ENCODE measurements at regions not wholly inside any gene's neighbourhood (a gene's known extent, or its start where the extent isn't known, plus 50 kb on each side); places are given as distances from the start of the nearest gene placed in this dataset.
"Not testable (repeated sequence)": the region's sequence is repeated elsewhere in the genome, so short reads cannot be mapped to it uniquely, and the experiment has no call there.

GRCh38 chr11:106540001-106540400 lies 462.5 kb downstream of the AASDHPPT start:
- DNase-seq (ENCODE audit: low spot score) (no peak), ATAC-seq (ENCODE audit: insufficient number of reproducible peaks, low FRiP score, low read depth) (no peak)
- H3K4me1 ChIP-seq (ENCODE audit: control insufficient read depth in 1 of 2, low read depth in 2 of 2), result no peaks in the 10 kb centered on the region
- H3K4me3 ChIP-seq, result no peak overlapping the region
- H3K27ac ChIP-seq, result no peak overlapping the region
- H3K9me3 ChIP-seq, result no peaks in the 10 kb centered on the region
- H3K27me3 ChIP-seq (replicated peaks; ENCODE audit: insufficient read depth), result no peaks in the 10 kb centered on the region
- H3K36me3 ChIP-seq, result no peaks in the 10 kb centered on the region
- TF ChIP-seq, protein P1, sequence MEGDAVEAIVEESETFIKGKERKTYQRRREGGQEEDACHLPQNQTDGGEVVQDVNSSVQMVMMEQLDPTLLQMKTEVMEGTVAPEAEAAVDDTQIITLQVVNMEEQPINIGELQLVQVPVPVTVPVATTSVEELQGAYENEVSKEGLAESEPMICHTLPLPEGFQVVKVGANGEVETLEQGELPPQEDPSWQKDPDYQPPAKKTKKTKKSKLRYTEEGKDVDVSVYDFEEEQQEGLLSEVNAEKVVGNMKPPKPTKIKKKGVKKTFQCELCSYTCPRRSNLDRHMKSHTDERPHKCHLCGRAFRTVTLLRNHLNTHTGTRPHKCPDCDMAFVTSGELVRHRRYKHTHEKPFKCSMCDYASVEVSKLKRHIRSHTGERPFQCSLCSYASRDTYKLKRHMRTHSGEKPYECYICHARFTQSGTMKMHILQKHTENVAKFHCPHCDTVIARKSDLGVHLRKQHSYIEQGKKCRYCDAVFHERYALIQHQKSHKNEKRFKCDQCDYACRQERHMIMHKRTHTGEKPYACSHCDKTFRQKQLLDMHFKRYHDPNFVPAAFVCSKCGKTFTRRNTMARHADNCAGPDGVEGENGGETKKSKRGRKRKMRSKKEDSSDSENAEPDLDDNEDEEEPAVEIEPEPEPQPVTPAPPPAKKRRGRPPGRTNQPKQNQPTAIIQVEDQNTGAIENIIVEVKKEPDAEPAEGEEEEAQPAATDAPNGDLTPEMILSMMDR (IDR thresholded peaks at IDR 0.05), result no peak

GRCh38 chr11:106548406-106548805 lies 469.9 kb downstream of the GUCY1A2 start:
- no peaks in the 10 kb centered on the region for H3K9me3 ChIP-seq
- H3K27ac ChIP-seq, result no peak overlapping the region
- DNase-seq (ENCODE audit: low spot score) (no peak), ATAC-seq (ENCODE audit: insufficient number of reproducible peaks, low FRiP score, low read depth) (no peak)
- no peaks in the 10 kb centered on the region for H3K4me1 ChIP-seq (ENCODE audit: control insufficient read depth in 1 of 2, low read depth in 2 of 2)
- H3K36me3 ChIP-seq, result no peaks in the 10 kb centered on the region
- no peak overlapping the region for H3K4me3 ChIP-seq
- H3K27me3 ChIP-seq (replicated peaks; ENCODE audit: insufficient read depth), result no peaks in the 10 kb centered on the region
- TF ChIP-seq, protein P1 (IDR thresholded peaks at IDR 0.05), result no peak

DNA sequence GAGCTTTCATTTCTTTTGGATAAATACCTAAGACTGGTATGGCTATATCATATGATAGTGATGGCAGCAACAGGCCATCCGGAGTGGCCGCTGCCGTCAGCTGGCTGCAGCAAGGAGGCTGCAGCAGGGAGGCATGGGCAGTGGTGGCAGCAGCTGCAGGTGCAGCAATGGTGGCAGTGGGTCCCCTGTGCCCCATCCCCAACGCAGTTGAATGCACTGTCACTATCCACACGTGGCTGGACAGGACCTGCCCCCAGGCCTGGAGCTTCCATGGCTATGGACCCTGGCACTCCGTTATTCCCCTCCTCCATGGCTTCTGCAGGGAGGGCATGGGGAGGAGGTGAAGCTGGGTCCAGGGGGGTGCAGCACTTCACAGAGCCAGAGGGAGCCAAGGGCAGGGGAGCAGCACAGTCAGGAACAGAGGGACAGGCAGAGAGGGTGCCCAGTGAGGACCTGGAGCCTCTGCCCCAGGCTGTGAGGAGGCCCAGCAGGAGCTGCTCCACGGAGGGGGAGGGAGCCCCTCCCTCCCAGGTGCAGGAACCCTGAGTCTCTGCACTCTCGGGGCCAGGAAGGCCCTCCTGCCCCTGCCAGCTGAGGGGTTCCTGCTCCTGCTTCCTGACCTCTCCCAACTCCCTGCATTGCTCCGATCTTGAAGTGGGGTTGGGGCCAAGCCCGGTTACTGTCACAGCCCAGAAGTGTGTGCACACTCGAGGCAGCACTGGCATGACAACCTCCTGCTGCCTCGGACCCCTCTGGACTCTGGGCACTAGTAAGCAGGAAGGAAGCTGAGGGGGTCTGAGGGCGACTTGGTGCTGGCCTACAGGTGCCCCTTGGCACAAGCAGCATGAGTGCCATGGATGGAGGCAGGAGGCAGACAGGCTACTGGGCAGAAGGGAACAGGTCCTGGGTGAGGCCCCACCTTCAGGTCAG lies 466.3 kb downstream of the GUCY1A2 start:
- Histone ChIP-seq H3K36me3 (no peaks in the 10 kb centered on the region), H3K27ac (no peak overlapping the region), H3K27me3 (replicated peaks; ENCODE audit: insufficient read depth) (no peaks in the 10 kb centered on the region), H3K4me1 (ENCODE audit: control insufficient read depth in 1 of 2, low read depth in 2 of 2) (no peaks in the 10 kb centered on the region), H3K9me3 (no peaks in the 10 kb centered on the region), H3K4me3 (no peak overlapping the region)
- DNase-seq (ENCODE audit: low spot score) (no peak), ATAC-seq (ENCODE audit: insufficient number of reproducible peaks, low FRiP score, low read depth) (no peak)
- TF ChIP-seq, protein P1 (IDR thresholded peaks at IDR 0.05), result no peak

DNA sequence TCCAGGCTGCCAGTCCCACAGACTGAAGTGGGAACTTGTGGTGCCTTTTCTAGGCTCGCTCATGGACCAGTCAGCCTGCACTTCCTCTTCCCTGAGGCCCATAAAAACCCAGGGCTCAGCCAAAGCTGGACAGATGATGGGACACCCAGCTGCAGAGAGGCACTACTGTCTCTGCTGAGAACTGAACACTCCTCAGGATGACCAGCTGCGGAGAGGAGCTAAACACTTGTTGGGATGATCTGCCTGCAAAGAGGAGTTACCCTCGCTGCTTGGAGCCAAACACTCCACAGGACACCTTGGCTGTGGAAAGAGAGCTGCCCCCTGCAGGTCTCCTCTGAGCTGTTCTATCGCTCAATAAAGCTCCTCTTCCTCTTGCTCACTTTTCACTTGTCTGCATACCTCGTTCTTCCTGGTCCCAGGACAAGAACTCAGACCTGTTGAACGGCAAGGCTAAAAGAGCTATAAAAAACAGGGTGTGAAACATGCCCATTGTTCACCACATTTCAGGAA lies 465.5 kb downstream of the GUCY1A2 start:
- TF ChIP-seq, protein P1 (IDR thresholded peaks at IDR 0.05), result no peak
- no peak overlapping the region for H3K4me3 ChIP-seq
- no peak for DNase-seq (ENCODE audit: low spot score)

DNA sequence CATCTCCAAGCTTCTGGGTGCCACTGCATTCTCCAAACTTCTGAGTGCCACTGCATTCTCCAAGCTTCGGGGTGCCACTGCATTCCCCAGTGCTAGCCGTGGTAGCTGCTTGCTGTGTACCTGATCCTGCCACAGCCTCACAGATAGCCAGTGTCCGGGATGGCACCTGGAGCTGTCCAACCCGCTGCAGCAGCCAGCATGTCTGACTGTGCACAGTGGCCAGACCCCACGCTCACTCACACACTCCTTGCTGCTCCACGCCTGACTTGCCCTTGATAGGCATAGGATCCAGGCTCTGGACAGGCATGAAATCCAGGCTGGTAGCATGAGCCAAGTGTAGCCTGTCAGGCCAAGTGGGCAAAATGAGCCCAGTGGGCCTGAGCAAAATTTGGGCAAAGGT lies 465.0 kb downstream of the GUCY1A2 start:
- DNase-seq (ENCODE audit: low spot score) (no peak), ATAC-seq (ENCODE audit: insufficient number of reproducible peaks, low FRiP score, low read depth) (no peak)
- no peaks in the 10 kb centered on the region for H3K36me3 ChIP-seq
- H3K27me3 ChIP-seq (replicated peaks; ENCODE audit: insufficient read depth), result no peaks in the 10 kb centered on the region
- no peaks in the 10 kb centered on the region for H3K4me1 ChIP-seq (ENCODE audit: control insufficient read depth in 1 of 2, low read depth in 2 of 2)
- TF ChIP-seq, protein P1 (IDR thresholded peaks at IDR 0.05), result no peak
- no peak overlapping the region for H3K4me3 ChIP-seq
- no peaks in the 10 kb centered on the region for H3K9me3 ChIP-seq
- no peak overlapping the region for H3K27ac ChIP-seq

More for the DNA sequence above, 465.5 kb downstream of the GUCY1A2 start:
- H3K27ac ChIP-seq, result no peak overlapping the region
- H3K4me1 ChIP-seq (ENCODE audit: control insufficient read depth in 1 of 2, low read depth in 2 of 2), result no peaks in the 10 kb centered on the region
- ATAC-seq (ENCODE audit: insufficient number of reproducible peaks, low FRiP score, low read depth), result no peak
- H3K36me3 ChIP-seq, result no peaks in the 10 kb centered on the region
- H3K9me3 ChIP-seq, result no peaks in the 10 kb centered on the region
- no peaks in the 10 kb centered on the region for H3K27me3 ChIP-seq (replicated peaks; ENCODE audit: insufficient read depth)

DNA sequence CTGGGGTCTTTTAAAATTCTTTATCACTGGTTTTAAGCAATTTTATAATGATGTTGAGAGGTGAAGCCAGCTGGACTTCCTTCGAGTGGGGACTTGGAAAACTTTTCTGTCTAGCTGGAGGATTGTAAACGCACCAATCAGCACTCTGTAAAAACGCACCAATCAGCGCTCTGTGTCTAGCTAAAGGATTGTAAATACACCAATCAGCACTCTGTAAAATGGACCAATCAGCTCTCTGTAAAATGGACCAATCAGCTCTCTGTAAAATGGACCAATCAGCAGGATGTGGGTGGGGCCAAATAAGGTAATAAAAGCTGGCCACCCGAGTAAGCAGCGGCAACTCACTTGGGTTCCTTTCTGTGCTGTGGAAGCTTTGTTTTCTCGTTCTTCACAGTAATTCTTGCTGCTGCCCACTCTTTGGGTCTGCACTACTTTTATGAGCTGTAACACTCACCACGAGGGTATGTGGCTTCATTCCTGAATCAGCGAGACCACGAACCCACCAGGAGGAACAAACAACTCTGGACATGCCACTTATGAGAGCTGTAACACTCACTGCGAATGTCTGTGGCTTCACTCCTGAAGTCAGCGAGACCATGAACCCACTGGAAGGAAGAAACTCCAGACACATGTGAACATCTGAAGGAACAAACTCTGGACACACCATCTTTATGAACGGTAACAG lies 462.6 kb downstream of the GUCY1A2 start:
- not testable (repeated sequence) for H3K9me3 ChIP-seq; H3K4me1 ChIP-seq (ENCODE audit: control insufficient read depth in 1 of 2, low read depth in 2 of 2); H3K4me3 ChIP-seq; ATAC-seq (ENCODE audit: insufficient number of reproducible peaks, low FRiP score, low read depth); DNase-seq (ENCODE audit: low spot score); H3K27me3 ChIP-seq (replicated peaks; ENCODE audit: insufficient read depth); H3K36me3 ChIP-seq; H3K27ac ChIP-seq
